ENCODE measurements at regions not wholly inside any gene's neighbourhood (a gene's known extent, or its start where the extent isn't known, plus 50 kb on each side); places are given as distances from the start of the nearest gene placed in this dataset.

- no peaks in the 10 kb centered on the region for H3K4me1 Mint-ChIP-seq (ENCODE audit: low read depth)
Measured at GRCh38 chr7:25319707-25320106, 91.4 kb upstream of the NPVF start.

GRCh38 chr7:25320791-25321190 lies 92.5 kb upstream of the NPVF start:
- no peak overlapping the region for H3K4me3 Mint-ChIP-seq
- no peaks in the 10 kb centered on the region for H3K27me3 Mint-ChIP-seq (ENCODE audit: insufficient read depth)
- no peak overlapping the region for H3K27ac Mint-ChIP-seq
- H3K9me3 Mint-ChIP-seq = peaks cover 24% of the 10 kb centered on the region
- no peak for DNase-seq
- H3K4me1 Mint-ChIP-seq (ENCODE audit: low read depth) = no peaks in the 10 kb centered on the region
- TF ChIP-seq, protein P1, sequence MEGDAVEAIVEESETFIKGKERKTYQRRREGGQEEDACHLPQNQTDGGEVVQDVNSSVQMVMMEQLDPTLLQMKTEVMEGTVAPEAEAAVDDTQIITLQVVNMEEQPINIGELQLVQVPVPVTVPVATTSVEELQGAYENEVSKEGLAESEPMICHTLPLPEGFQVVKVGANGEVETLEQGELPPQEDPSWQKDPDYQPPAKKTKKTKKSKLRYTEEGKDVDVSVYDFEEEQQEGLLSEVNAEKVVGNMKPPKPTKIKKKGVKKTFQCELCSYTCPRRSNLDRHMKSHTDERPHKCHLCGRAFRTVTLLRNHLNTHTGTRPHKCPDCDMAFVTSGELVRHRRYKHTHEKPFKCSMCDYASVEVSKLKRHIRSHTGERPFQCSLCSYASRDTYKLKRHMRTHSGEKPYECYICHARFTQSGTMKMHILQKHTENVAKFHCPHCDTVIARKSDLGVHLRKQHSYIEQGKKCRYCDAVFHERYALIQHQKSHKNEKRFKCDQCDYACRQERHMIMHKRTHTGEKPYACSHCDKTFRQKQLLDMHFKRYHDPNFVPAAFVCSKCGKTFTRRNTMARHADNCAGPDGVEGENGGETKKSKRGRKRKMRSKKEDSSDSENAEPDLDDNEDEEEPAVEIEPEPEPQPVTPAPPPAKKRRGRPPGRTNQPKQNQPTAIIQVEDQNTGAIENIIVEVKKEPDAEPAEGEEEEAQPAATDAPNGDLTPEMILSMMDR (IDR thresholded peaks at IDR 0.05) = no peak
- no peaks in the 10 kb centered on the region for H3K36me3 Mint-ChIP-seq (ENCODE audit: low read depth)

More at GRCh38 chr7:25319707-25320106, 91.4 kb upstream of the NPVF start:
- no peak for DNase-seq
- Mint-ChIP-seq H3K4me3 (no peak overlapping the region), H3K9me3 (peaks cover 31% of the 10 kb centered on the region), H3K27ac (no peak overlapping the region), H3K36me3 (ENCODE audit: low read depth) (no peaks in the 10 kb centered on the region), H3K27me3 (ENCODE audit: insufficient read depth) (no peaks in the 10 kb centered on the region)
- TF ChIP-seq, protein P1 (IDR thresholded peaks at IDR 0.05) = no peak

DNA sequence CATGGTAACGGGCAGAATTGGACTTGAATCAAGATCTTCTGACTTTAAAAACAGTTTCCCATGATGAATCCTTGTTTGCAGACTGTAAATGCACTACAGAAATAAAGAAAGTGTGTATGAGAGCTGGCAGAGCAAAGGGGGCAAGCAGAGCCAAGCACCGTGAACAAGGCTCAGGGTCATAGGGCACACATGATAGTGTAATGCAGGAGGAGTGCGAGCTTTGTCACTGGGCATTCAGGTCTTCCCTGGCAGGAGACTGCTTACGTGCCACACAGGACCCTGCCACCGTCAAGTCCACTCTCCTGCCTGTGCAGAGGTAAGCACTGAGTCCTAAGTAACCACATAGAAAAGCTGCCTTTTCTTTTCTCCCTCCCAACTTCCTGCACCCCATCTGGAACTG lies 93.1 kb upstream of the NPVF start:
- TF ChIP-seq, protein P1 (IDR thresholded peaks at IDR 0.05) = no peak
- Mint-ChIP-seq H3K27ac (no peak overlapping the region), H3K9me3 (peaks cover 24% of the 10 kb centered on the region), H3K4me1 (ENCODE audit: low read depth) (no peaks in the 10 kb centered on the region), H3K27me3 (ENCODE audit: insufficient read depth) (no peaks in the 10 kb centered on the region), H3K36me3 (ENCODE audit: low read depth) (no peaks in the 10 kb centered on the region), H3K4me3 (no peak overlapping the region)
- no peak for DNase-seq

DNA sequence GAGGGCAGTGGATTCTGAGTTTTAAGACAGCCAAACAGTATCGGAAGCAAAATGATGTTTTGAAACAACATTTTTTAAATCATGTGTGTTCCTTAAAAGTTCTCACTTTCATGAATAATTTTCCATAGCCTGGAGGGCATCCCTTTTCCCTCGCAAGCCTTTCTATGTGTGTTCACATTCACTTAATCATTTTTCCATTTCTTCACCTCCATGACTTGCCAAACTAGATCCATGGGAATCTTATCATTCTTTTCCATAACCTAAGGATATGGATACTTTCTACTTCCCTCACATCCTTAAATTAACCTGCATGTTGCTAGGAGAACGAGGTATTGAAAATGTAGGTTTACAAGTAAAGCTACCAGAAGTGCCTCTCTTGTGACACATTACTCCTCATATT lies 94.2 kb upstream of the NPVF start:
- Mint-ChIP-seq H3K27me3 (ENCODE audit: insufficient read depth) (no peaks in the 10 kb centered on the region), H3K27ac (no peak overlapping the region), H3K4me3 (no peak overlapping the region), H3K4me1 (ENCODE audit: low read depth) (no peaks in the 10 kb centered on the region), H3K9me3 (peaks cover 30% of the 10 kb centered on the region), H3K36me3 (ENCODE audit: low read depth) (no peaks in the 10 kb centered on the region)
- DNase-seq = no peak
- TF ChIP-seq, protein P1 (IDR thresholded peaks at IDR 0.05) = no peak

DNA sequence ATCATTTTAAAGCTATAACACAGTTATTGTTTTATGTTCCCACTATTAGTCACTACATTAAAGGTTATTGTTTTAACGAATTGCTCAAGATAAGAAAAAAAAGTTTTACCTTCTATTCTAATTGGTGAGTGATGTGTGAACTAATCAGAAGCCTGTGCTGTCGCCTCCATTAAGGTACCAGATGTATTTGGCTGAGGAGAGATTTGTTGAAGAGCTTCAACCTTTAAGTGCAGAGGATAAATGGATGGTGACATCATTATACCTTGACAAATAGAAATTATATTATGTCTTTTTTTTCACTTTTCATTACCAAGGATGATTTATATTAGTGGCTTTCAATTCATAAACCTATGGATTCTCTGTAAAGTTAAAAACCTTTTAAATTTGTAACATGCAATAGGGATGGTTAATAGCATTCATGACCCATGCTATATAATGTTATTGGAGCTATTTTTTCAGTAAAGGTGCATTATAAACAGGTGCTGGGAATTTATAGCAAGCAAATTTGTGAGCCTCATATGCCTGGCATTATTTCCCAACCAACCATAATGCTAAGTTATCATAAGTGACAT lies 97.0 kb upstream of the NPVF start:
- Mint-ChIP-seq H3K27me3 (ENCODE audit: insufficient read depth) (no peaks in the 10 kb centered on the region), H3K4me3 (no peak overlapping the region), H3K36me3 (ENCODE audit: low read depth) (no peaks in the 10 kb centered on the region), H3K27ac (no peak overlapping the region), H3K9me3 (peaks cover 35% of the 10 kb centered on the region), H3K4me1 (ENCODE audit: low read depth) (no peaks in the 10 kb centered on the region)
- TF ChIP-seq, protein P1 (IDR thresholded peaks at IDR 0.05) = no peak
- DNase-seq = no peak

Data from HFFc6 (cell line).